ENCODE measurements at regions not wholly inside any gene's neighbourhood (a gene's known extent, or its start where the extent isn't known, plus 50 kb on each side); places are given as distances from the start of the nearest gene placed in this dataset.

DNA sequence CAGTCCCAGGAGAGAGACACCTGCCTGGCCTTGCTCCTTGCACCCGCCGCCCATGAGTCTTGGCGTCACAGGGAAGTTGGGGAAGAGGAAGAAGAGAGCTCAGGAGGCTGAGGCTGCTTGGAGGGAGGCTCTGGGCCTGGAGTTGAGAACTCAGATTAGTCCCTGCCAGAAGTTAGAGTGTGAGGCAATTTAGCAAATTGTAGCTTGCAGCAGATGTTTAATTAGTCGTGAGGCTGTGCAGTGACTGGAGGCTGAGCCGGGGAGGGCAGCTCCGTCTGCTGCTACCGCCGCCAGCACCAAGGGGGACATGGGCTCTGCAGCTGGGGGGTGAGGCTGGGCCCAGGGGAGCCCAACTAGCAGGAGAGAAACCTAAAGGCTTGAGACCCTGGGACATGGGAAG is 738.3 kb upstream of the EEF2KMT start:
- CTCF ChIA-PET: no interaction called here
- POLR2A ChIA-PET (ENCODE audit: low non-redundant PET): no interaction called here
- no peak overlapping the region for H3K27ac ChIP-seq
- DNase-seq (ENCODE audit: low spot score): no peak
- TF ChIP-seq, protein P1, sequence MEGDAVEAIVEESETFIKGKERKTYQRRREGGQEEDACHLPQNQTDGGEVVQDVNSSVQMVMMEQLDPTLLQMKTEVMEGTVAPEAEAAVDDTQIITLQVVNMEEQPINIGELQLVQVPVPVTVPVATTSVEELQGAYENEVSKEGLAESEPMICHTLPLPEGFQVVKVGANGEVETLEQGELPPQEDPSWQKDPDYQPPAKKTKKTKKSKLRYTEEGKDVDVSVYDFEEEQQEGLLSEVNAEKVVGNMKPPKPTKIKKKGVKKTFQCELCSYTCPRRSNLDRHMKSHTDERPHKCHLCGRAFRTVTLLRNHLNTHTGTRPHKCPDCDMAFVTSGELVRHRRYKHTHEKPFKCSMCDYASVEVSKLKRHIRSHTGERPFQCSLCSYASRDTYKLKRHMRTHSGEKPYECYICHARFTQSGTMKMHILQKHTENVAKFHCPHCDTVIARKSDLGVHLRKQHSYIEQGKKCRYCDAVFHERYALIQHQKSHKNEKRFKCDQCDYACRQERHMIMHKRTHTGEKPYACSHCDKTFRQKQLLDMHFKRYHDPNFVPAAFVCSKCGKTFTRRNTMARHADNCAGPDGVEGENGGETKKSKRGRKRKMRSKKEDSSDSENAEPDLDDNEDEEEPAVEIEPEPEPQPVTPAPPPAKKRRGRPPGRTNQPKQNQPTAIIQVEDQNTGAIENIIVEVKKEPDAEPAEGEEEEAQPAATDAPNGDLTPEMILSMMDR (conservative IDR thresholded peaks at IDR 0.05; ENCODE audit: low read depth): no peak

DNA sequence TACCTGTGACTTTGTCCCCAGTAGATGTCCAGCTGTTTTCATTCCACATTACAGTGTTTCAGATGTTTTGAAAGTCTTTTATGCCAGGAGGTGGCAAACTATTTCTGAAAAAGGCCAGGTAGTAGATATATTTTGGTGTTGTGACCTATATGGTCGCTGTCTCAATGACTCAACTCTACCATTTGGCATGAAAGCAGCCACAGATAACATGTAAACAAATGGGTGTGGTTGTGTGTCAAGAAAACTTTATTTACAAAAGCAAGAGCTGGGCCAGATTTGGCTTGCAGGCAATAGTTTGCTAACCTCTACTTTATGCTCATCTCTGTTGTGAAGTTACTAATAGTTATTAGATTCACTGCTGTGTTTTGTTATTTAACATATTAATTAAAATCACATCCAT is 728.7 kb upstream of the EEF2KMT start:
- no peak for DNase-seq (ENCODE audit: low spot score)
- POLR2A ChIA-PET (ENCODE audit: low non-redundant PET): no interaction called here
- CTCF ChIA-PET: no interaction called here
- H3K27ac ChIP-seq: no peak overlapping the region
- TF ChIP-seq, protein P1 (conservative IDR thresholded peaks at IDR 0.05; ENCODE audit: low read depth): no peak

DNA sequence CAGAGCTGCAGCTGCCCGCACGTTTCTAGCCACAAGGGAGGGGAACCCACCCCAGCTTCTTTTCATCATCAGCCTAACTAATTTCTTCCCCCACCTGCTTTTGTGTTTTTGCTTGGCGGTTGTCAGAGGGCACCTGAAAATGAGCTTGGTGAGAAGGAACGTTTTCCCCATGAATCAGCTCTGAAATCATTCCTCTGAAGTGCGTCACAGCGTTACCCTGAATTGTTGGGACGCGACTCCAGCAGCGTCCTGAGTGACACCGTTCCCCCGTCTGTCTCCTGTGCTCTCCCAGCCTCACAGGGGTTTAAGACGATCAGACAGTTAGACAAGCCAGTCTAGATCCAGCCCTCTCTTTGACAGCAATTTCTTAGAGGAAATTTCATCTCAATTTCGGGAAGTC is 722.9 kb upstream of the EEF2KMT start:
- DNase-seq (ENCODE audit: low spot score): no peak
- POLR2A ChIA-PET (ENCODE audit: low non-redundant PET): no interaction called here
- CTCF ChIA-PET: no interaction called here
- TF ChIP-seq, protein P1 (conservative IDR thresholded peaks at IDR 0.05; ENCODE audit: low read depth): no peak
- no peak overlapping the region for H3K27ac ChIP-seq

DNA sequence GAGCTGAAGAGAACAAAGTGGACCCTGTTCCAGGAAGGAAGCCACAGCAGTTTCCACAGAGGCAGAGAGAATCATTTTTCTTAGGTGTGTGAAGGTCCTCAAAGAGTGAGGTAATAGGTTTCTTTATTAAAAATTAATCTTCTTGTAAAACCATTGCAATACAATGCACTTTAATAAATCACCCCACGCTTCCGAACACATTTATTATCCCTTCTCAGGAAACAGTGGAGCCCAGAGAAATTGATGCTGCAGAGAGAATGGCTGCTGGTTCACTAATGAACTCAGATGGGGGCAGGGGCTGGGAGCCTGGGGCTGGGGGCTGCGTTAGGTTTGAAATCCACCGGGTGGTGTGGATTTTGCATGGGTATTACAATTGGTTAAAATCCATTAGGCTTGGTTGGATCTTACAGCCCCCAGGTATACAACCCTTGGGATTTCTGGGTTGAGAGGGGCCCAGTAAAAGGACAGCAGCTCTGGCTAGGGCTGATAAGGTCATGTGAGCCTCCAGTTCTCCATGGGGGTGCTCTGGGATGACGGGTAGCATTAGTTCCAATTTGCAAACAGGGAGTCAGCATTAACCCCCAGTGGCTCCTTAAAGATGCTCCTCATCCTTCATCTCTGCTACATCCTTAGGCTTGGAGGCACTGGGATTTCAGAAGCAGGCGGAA is 718.1 kb upstream of the EEF2KMT start:
- no peak for DNase-seq (ENCODE audit: low spot score)
- ChIA-PET POLR2A (ENCODE audit: low non-redundant PET) (no interaction called here), CTCF (interaction anchor here (0.7 kb wide), 1 partner anchor 1554 kb away, joined by 3 read pairs; no protein-coding TSS in a partner anchor)
- no peak overlapping the region for H3K27ac ChIP-seq
- TF ChIP-seq, protein P1 (conservative IDR thresholded peaks at IDR 0.05; ENCODE audit: low read depth): no peak

DNA sequence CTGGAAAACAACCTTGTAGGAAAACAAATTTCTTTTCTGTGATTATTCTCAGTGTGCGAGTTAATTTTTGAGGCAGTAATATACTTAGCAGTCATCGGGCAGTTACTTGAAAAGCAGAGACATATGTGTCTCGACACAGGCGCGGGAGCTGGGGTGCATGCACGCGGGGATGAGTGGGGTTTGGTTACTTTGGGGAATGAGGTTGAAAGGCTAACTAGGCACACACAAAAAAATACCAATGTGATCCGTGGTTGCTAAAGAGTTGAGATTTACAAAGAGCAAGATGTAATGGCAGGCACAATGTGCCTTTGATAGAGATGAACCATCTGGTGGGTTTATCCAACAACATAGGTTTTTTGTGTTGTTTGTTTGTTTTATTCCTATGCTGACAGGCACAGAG is 703.8 kb upstream of the EEF2KMT start:
- no peak for DNase-seq (ENCODE audit: low spot score)
- CTCF ChIA-PET: no interaction called here
- TF ChIP-seq, protein P1 (conservative IDR thresholded peaks at IDR 0.05; ENCODE audit: low read depth): no peak
- POLR2A ChIA-PET (ENCODE audit: low non-redundant PET): no interaction called here
- no peak overlapping the region for H3K27ac ChIP-seq

DNA sequence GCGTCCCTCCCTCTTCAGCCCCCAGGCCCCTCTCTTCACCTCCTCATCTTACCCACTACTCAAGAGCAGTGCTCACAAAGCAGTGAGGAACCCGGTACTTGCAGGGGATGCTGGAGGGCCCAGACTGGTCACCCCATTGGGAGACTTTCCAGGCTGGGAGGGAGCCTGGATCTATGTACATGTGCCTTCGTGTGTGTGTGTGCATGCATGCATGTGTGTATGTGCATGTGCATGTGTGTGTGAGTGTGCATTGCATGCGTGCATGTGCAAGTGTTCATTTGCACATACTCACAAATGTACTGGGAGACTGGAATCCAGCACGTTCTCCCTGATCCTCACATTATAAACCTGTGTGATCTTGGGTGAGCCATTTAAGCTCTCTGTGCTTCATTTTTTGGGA is 696.0 kb upstream of the EEF2KMT start:
- no peak overlapping the region for H3K27ac ChIP-seq
- no peak for DNase-seq (ENCODE audit: low spot score)
- TF ChIP-seq, protein P1 (conservative IDR thresholded peaks at IDR 0.05; ENCODE audit: low read depth): no peak
- POLR2A ChIA-PET (ENCODE audit: low non-redundant PET): no interaction called here
- CTCF ChIA-PET: no interaction called here

Data from RWPE1 (cell line).